GM10266 (cell line): ENCODE measurements at regions not wholly inside any gene's neighbourhood (a gene's known extent, or its start where the extent isn't known, plus 50 kb on each side); places are given as distances from the start of the nearest gene placed in this dataset.
"Not testable (repeated sequence)": the region's sequence is repeated elsewhere in the genome, so short reads cannot be mapped to it uniquely, and the experiment has no call there.

Experiments
- DNase-seq: peaks from one replicate; pipeline ENCODE4 v3.0.0; 2012; ENCODE audit errors: extremely low spot score
- CTCF ChIP-seq: IDR thresholded peaks from 2 replicates; pipeline ENCODE4 v1.5.1; 2012; ENCODE audit warnings: mild to moderate bottlenecking, low read depth; ENCODE audit not compliant: control insufficient read depth, insufficient read depth; ENCODE audit errors: missing control alignments

GRCh38 chr9:106156465-106156864, 462.1 kb downstream of the TMEM38B start:
- TF ChIP-seq CTCF = no peak
- no peak for DNase-seq

- DNase-seq = no peak
- TF ChIP-seq CTCF = no peak
These were observed 477.9 kb downstream of the TMEM38B start for GRCh38 chr9:106172265-106172664.

GRCh38 chr9:106174346-106174745, 480.0 kb downstream of the TMEM38B start:
- no peak for DNase-seq
- TF ChIP-seq CTCF = no peak

GRCh38 chr9:106177216-106177615, 482.9 kb downstream of the TMEM38B start:
- TF ChIP-seq CTCF = no peak
- no peak for DNase-seq

- no peak for TF ChIP-seq CTCF
- no peak for DNase-seq
These were observed 484.9 kb downstream of the TMEM38B start for GRCh38 chr9:106179191-106179590.

- not testable (repeated sequence) for DNase-seq
These were observed 509.6 kb downstream of the TMEM38B start for GRCh38 chr9:106203815-106204516.

GRCh38 chr9:106207298-106207697, 513.0 kb downstream of the TMEM38B start:
- DNase-seq = no peak
- TF ChIP-seq CTCF = no peak

GRCh38 chr9:106218427-106218826, 524.1 kb downstream of the TMEM38B start:
- DNase-seq = no peak
- no peak for TF ChIP-seq CTCF
